ENCODE measurements at regions not wholly inside any gene's neighbourhood (a gene's known extent, or its start where the extent isn't known, plus 50 kb on each side); places are given as distances from the start of the nearest gene placed in this dataset.

- Histone ChIP-seq H4K5ac (ENCODE audit: insufficient read length, low read depth, low read length) (no peak overlapping the region), H3K9me3 (ENCODE audit: control insufficient read depth, low read depth, low read length) (no peaks in the 10 kb centered on the region), H4K20me1 (ENCODE audit: control insufficient read depth, insufficient read depth, insufficient read length) (no peaks in the 10 kb centered on the region), H3K18ac (ENCODE audit: insufficient read length, low read depth, low read length) (no peak overlapping the region), H4K8ac (replicated peaks; ENCODE audit: insufficient read length, low read depth, low read length) (no peak overlapping the region), H2BK12ac (ENCODE audit: insufficient read length, low read depth, low read length) (no peak overlapping the region), H3K4ac (ENCODE audit: low read depth, low read length) (no peak overlapping the region), H3K27ac (ENCODE audit: insufficient read length, low read depth, low read length) (no peak overlapping the region), H2AK5ac (ENCODE audit: insufficient read length, low read length) (no peak overlapping the region), H2BK15ac (ENCODE audit: low read depth, low read length) (no peak overlapping the region), H2BK120ac (ENCODE audit: low read depth, low read length, poor library complexity, severe bottlenecking) (no peak overlapping the region), H3K23ac (ENCODE audit: insufficient read length, low read depth, low read length) (no peak overlapping the region), H3K4me1 (ENCODE audit: insufficient read depth, low read length) (no peaks in the 10 kb centered on the region), H3K56ac (ENCODE audit: insufficient read length, low read depth, low read length) (no peak overlapping the region), H3K27me3 (ENCODE audit: insufficient read depth, low read length) (0 out of 2 replicates have a peak, but pooled peaks cover 3% of the 10 kb centered on the region), H2BK20ac (ENCODE audit: low read depth, low read length, poor library complexity, severe bottlenecking) (no peak overlapping the region), H3K14ac (ENCODE audit: insufficient read depth, low read length) (no peak overlapping the region), H3K79me1 (ENCODE audit: insufficient read depth, low read depth, low read length, poor library complexity, severe bottlenecking) (no peaks in the 10 kb centered on the region), H3T11ph (ENCODE audit: low read length) (no peak overlapping the region), H3K23me2 (ENCODE audit: insufficient read length, low read depth, low read length, poor library complexity, severe bottlenecking) (no peaks in the 10 kb centered on the region), H3K9ac (ENCODE audit: extremely low read depth, insufficient read length, low read length) (no peak overlapping the region), H2BK5ac (ENCODE audit: insufficient read length, low read length) (no peak overlapping the region), H2AFZ (ENCODE audit: low read length) (no peak overlapping the region), H3K79me2 (ENCODE audit: insufficient read depth, low read length) (no peaks in the 10 kb centered on the region), H3K4me2 (ENCODE audit: insufficient read depth, insufficient read length, low read length) (no peak overlapping the region), H4K91ac (ENCODE audit: insufficient read length, low read depth, low read length) (no peak overlapping the region)
- Mint-ChIP-seq H3K27ac (peak overlapping the region in 1 of 3 experiments; percentile 25; a peak in 1 of 7 replicates), H3K4me1 (peaks cover 10 to 11% of the 10 kb centered on the region in 2 experiments), H3K9me3 (no peaks in the 10 kb centered on the region), H3K4me3 (no peak overlapping the region), H3K27me3 (ENCODE audit: low read depth) (peaks cover 18% of the 10 kb centered on the region), H3K36me3 (ENCODE audit: insufficient read depth in 1 of 3, low read depth in 3 of 3) (no peaks in the 10 kb centered on the region)
- TF ChIP-seq CTCF (conservative IDR thresholded peaks at IDR 0.05) = no peak
- no CpG with 5 or more reads among the region's 11 CpGs for WGBS (ENCODE audit: extremely low coverage, insufficient read length, low lambda C conversion rate)
- DNase-seq = no peak
Measured at GRCh38 chr3:14252321-14253021, 73.9 kb downstream of the LSM3 start.
